ENCODE measurements at regions not wholly inside any gene's neighbourhood (a gene's known extent, or its start where the extent isn't known, plus 50 kb on each side); places are given as distances from the start of the nearest gene placed in this dataset.

GRCh38 chr3:154044671-154045070, 76.5 kb upstream of the ARHGEF26 start:
- Histone ChIP-seq H3K4me3 (ENCODE audit: low read depth in 2 of 2, low read length in 2 of 2) (no peak overlapping the region), H3K36me3 (ENCODE audit: control insufficient read depth, insufficient read depth, low read length) (no peaks in the 10 kb centered on the region), H3K27ac (ENCODE audit: low read length) (no peak overlapping the region), H3K4me1 (ENCODE audit: control insufficient read depth, insufficient read depth, low read length) (no peaks in the 10 kb centered on the region), H3K9me3 (ENCODE audit: control insufficient read depth, insufficient read depth, low read depth, low read length) (no peaks in the 10 kb centered on the region), H3K27me3 (ENCODE audit: control insufficient read depth, insufficient read depth, low read length) (no peaks in the 10 kb centered on the region)
- DNase-seq (ENCODE audit: low read depth, low spot score) = no peak
- TF ChIP-seq SIN3A (IDR thresholded peaks at IDR 0.05; ENCODE audit: borderline replicate concordance, insufficient read depth, low read depth, low read length) (no peak), POLR2AphosphoS5 (IDR thresholded peaks at IDR 0.05; ENCODE audit: low read depth, low read length) (no peak), REST (IDR thresholded peaks at IDR 0.05; ENCODE audit: insufficient read depth in 1 of 2, low read depth in 2 of 2, low read length in 1 of 2) (no peak), CTCF (IDR thresholded peaks at IDR 0.05) (no peak), TCF7L2 (IDR thresholded peaks at IDR 0.05; ENCODE audit: low read depth, low read length) (no peak)
- in situ Hi-C loops (cut with HindIII; ENCODE audit: low pct_unique_long_range_greater_than_20kb, low sequenced_read_pairs) = no loop called here
- POLR2A ChIA-PET = no interaction called here
- CTCF ChIA-PET = no interaction called here
- no peak for ATAC-seq
- intact Hi-C loops (cut with micrococcal nuclease; ENCODE audit: unreplicated experiment) = loop anchor here (5.0 kb wide), 1 partner anchor 208 kb away; no protein-coding TSS in a partner anchor
- BruUV-seq (replicated peaks) = no TSS peak

- no peak for ATAC-seq
- DNase-seq (ENCODE audit: low read depth, low spot score) = no peak
- H3K9me3 ChIP-seq (ENCODE audit: control insufficient read depth, insufficient read depth, low read depth, low read length) = no peaks in the 10 kb centered on the region
- ChIA-PET POLR2A (no interaction called here), CTCF (no interaction called here)
- H3K4me1 ChIP-seq (ENCODE audit: control insufficient read depth, insufficient read depth, low read length) = no peaks in the 10 kb centered on the region
- TF ChIP-seq CTCF (IDR thresholded peaks at IDR 0.05) (no peak), TCF7L2 (IDR thresholded peaks at IDR 0.05; ENCODE audit: low read depth, low read length) (no peak), POLR2AphosphoS5 (IDR thresholded peaks at IDR 0.05; ENCODE audit: low read depth, low read length) (no peak), REST (IDR thresholded peaks at IDR 0.05; ENCODE audit: insufficient read depth in 1 of 2, low read depth in 2 of 2, low read length in 1 of 2) (no peak), SIN3A (IDR thresholded peaks at IDR 0.05; ENCODE audit: borderline replicate concordance, insufficient read depth, low read depth, low read length) (no peak)
- intact Hi-C loops (cut with micrococcal nuclease; ENCODE audit: unreplicated experiment) = no loop called here
- H3K4me3 ChIP-seq (ENCODE audit: low read depth in 2 of 2, low read length in 2 of 2) = no peak overlapping the region
- H3K27ac ChIP-seq (ENCODE audit: low read length) = no peak overlapping the region
- in situ Hi-C loops (cut with HindIII; ENCODE audit: low pct_unique_long_range_greater_than_20kb, low sequenced_read_pairs) = no loop called here
- BruUV-seq (replicated peaks) = no TSS peak
- no peaks in the 10 kb centered on the region for H3K36me3 ChIP-seq (ENCODE audit: control insufficient read depth, insufficient read depth, low read length)
- H3K27me3 ChIP-seq (ENCODE audit: control insufficient read depth, insufficient read depth, low read length) = no peaks in the 10 kb centered on the region
Observed at GRCh38 chr3:154050216-154050615, 71.0 kb upstream of the ARHGEF26 start.

Measured in Panc1 (cell line).